MM.1S (cell line): ENCODE measurements at regions not wholly inside any gene's neighbourhood (a gene's known extent, or its start where the extent isn't known, plus 50 kb on each side); places are given as distances from the start of the nearest gene placed in this dataset.

Experiments
- DNase-seq: peaks from one replicate; pipeline ENCODE4 v3.0.0-alpha.2; 2015
- H2AFZ ChIP-seq: fragments of 300-600 bp; sonication (generic); 2 replicates; pipeline ENCODE4 v1.6.0; 2016; ENCODE audit warnings: antibody characterized with exemption, low read length
- H3F3A ChIP-seq: fragments of 300-600 bp; sonication (generic); 2 replicates; pipeline ENCODE4 v1.6.1; 2016; ENCODE audit warnings: mild to moderate bottlenecking, antibody characterized with exemption, low read length, moderate library complexity, mixed read lengths; ENCODE audit not compliant: insufficient read depth
- H3K27ac ChIP-seq: fragments of 300-600 bp; sonication (generic); 2 replicates; pipeline ENCODE4 v1.5.1; 2016; ENCODE audit warnings: mild to moderate bottlenecking, low read length
- H3K27me3 ChIP-seq: fragments of 300-600 bp; sonication (generic); replicated peaks from 2 replicates; pipeline ENCODE4 v1.6.0; 2016; ENCODE audit warnings: low read length; ENCODE audit not compliant: insufficient read depth
- H3K36me3 ChIP-seq: fragments of 300-600 bp; sonication (generic); replicated peaks from 2 replicates; pipeline ENCODE4 v1.6.1; 2016; ENCODE audit warnings: mild to moderate bottlenecking, low read length, mixed read lengths; ENCODE audit not compliant: insufficient read depth
- H3K4me1 ChIP-seq: fragments of 300-600 bp; sonication (generic); 2 replicates; pipeline ENCODE4 v1.6.1; 2016; ENCODE audit warnings: low read length, mixed read lengths
- H3K4me2 ChIP-seq: fragments of 300-600 bp; sonication (generic); 2 replicates; pipeline ENCODE4 v1.6.0; 2016; ENCODE audit warnings: low read depth, low read length
- H3K4me3 ChIP-seq: fragments of 300-600 bp; sonication (generic); 2 replicates; pipeline ENCODE4 v1.5.1; 2016; ENCODE audit warnings: low read length, mixed read lengths
- H3K79me2 ChIP-seq: fragments of 300-600 bp; sonication (generic); 2 replicates; pipeline ENCODE4 v1.6.1; 2016; ENCODE audit warnings: mixed run types, low read length, mixed read lengths
- H3K9ac ChIP-seq: fragments of 300-600 bp; sonication (generic); 2 replicates; pipeline ENCODE4 v1.6.1; 2016; ENCODE audit warnings: low read length, mixed read lengths
- H3K9me2 ChIP-seq: fragments of 300-600 bp; sonication (generic); replicated peaks from 2 replicates; pipeline ENCODE4 v1.6.1; 2016; ENCODE audit warnings: mild to moderate bottlenecking, low read length, mixed read lengths; ENCODE audit not compliant: insufficient read depth
- H3K9me3 ChIP-seq: fragments of 300-600 bp; sonication (generic); replicated peaks from 2 replicates; pipeline ENCODE4 v1.6.1; 2016; ENCODE audit warnings: mild to moderate bottlenecking, low read length, mixed read lengths; ENCODE audit not compliant: insufficient read depth
- H4K20me1 ChIP-seq: fragments of 300-600 bp; sonication (generic); 2 replicates; pipeline ENCODE4 v1.6.1; 2016; ENCODE audit warnings: mild to moderate bottlenecking, low read length, moderate library complexity, mixed read lengths; ENCODE audit not compliant: insufficient read depth
- EZH2 ChIP-seq: fragments of 300-600 bp; sonication (generic); optimal IDR thresholded peaks from 2 replicates; pipeline ENCODE3; 2017; ENCODE audit warnings: low read depth, mild to moderate bottlenecking, antibody characterized with exemption, low read length, mixed read lengths
- EZH2phosphoT487 ChIP-seq: fragments of 300-600 bp; sonication (generic); IDR thresholded peaks from 2 replicates; pipeline ENCODE4 v1.6.1; 2018; ENCODE audit warnings: antibody characterized with exemption, low read length
- TF ChIP-seq, protein P1 (sequence below): fragments of 300-600 bp; sonication (generic); IDR thresholded peaks from 2 replicates; pipeline ENCODE4 v1.5.1; 2016; ENCODE audit warnings: antibody characterized with exemption, low read length, mixed read lengths

DNA sequence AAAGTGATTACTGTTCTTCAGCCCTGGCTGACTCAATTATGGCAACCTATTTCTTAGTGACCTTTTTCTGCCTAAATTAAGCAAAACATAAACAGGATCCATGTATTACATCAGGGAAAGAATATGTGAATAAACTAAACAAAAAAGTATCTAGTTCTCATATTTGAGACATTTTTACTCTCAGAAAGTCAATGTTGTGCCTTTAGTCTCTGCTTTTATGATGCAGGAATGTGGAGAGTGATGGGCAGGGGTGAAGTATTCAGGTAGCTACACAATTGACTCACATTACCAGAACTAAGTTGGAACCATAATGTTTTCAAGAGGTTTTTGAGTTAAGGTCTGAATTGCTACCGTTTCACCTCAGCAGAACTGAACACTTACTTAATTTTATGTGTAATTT lies 462.7 kb upstream of the CXADR start:
- no peak for DNase-seq
- Histone ChIP-seq H3K36me3 (no peaks in the 10 kb centered on the region), H3K4me3 (no peak overlapping the region), H3K27ac (no peak overlapping the region), H3K79me2 (no peaks in the 10 kb centered on the region), H3K27me3 (no peaks in the 10 kb centered on the region), H3K9ac (no peak overlapping the region), H3K9me3 (no peaks in the 10 kb centered on the region), H3K9me2 (no peaks in the 10 kb centered on the region), H3K4me2 (no peak overlapping the region), H3F3A (no peaks in the 10 kb centered on the region), H3K4me1 (no peaks in the 10 kb centered on the region), H4K20me1 (no peaks in the 10 kb centered on the region), H2AFZ (no peak overlapping the region)
- no peak for TF ChIP-seq EZH2
- TF ChIP-seq, protein P1, sequence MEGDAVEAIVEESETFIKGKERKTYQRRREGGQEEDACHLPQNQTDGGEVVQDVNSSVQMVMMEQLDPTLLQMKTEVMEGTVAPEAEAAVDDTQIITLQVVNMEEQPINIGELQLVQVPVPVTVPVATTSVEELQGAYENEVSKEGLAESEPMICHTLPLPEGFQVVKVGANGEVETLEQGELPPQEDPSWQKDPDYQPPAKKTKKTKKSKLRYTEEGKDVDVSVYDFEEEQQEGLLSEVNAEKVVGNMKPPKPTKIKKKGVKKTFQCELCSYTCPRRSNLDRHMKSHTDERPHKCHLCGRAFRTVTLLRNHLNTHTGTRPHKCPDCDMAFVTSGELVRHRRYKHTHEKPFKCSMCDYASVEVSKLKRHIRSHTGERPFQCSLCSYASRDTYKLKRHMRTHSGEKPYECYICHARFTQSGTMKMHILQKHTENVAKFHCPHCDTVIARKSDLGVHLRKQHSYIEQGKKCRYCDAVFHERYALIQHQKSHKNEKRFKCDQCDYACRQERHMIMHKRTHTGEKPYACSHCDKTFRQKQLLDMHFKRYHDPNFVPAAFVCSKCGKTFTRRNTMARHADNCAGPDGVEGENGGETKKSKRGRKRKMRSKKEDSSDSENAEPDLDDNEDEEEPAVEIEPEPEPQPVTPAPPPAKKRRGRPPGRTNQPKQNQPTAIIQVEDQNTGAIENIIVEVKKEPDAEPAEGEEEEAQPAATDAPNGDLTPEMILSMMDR: no peak
- no peak for TF ChIP-seq EZH2phosphoT487

DNA sequence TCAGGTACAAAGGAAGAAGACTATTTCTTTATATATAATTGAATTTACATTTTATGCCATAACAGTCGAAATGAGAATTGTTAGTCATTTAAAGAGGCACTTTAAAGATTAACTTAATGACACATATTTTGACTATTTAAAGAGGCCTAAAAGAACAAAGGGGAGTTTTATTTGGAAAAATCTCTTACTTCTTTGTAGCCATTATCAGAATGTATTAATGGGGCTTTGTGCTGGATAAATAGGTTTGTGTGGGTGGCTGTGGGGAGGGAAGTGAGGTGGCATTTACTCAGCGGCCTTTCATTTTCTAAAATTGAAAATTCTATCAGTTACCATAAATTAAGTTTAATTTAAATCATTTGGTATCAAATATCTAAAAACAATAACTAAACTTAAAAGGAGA lies 462.2 kb upstream of the CXADR start:
- no peaks in the 10 kb centered on the region for H3K9me3 ChIP-seq
- H3K27me3 ChIP-seq: no peaks in the 10 kb centered on the region
- H3K9me2 ChIP-seq: no peaks in the 10 kb centered on the region
- H3K4me1 ChIP-seq: no peaks in the 10 kb centered on the region
- TF ChIP-seq EZH2 (no peak), EZH2phosphoT487 (no peak)
- TF ChIP-seq, protein P1: no peak
- H4K20me1 ChIP-seq: no peaks in the 10 kb centered on the region
- no peak overlapping the region for H3K4me2 ChIP-seq
- no peaks in the 10 kb centered on the region for H3K79me2 ChIP-seq
- no peak overlapping the region for H2AFZ ChIP-seq
- no peak overlapping the region for H3K27ac ChIP-seq
- DNase-seq: no peak
- no peak overlapping the region for H3K9ac ChIP-seq
- H3K36me3 ChIP-seq: no peaks in the 10 kb centered on the region
- no peak overlapping the region for H3K4me3 ChIP-seq
- no peaks in the 10 kb centered on the region for H3F3A ChIP-seq

DNA sequence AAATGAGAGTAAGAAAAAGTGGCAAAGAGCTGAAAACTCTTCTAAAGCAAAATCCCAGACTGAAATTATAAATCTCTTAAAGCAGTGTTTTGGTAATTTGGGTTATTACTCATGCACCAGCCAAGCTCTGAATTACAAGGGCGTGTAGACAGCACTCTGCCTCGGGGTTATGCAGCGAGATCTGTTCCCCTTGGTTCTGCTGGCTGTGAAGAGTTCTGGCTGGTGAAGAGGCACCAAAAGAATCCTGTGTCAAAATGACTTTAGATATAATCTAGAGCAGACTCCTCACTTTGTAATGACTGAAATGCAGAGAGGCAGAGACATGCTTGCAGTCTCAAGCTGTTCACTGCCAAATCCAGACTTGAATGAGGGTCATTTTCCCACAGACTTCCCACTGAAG lies 461.8 kb upstream of the CXADR start:
- Histone ChIP-seq H2AFZ (no peak overlapping the region), H3K9ac (no peak overlapping the region), H3K4me2 (no peak overlapping the region), H3K9me2 (no peaks in the 10 kb centered on the region), H3K36me3 (no peaks in the 10 kb centered on the region), H3K4me3 (no peak overlapping the region), H3F3A (no peaks in the 10 kb centered on the region), H3K27ac (no peak overlapping the region), H3K9me3 (no peaks in the 10 kb centered on the region), H3K79me2 (no peaks in the 10 kb centered on the region), H3K4me1 (no peaks in the 10 kb centered on the region), H4K20me1 (no peaks in the 10 kb centered on the region), H3K27me3 (no peaks in the 10 kb centered on the region)
- TF ChIP-seq, protein P1: no peak
- DNase-seq: no peak

DNA sequence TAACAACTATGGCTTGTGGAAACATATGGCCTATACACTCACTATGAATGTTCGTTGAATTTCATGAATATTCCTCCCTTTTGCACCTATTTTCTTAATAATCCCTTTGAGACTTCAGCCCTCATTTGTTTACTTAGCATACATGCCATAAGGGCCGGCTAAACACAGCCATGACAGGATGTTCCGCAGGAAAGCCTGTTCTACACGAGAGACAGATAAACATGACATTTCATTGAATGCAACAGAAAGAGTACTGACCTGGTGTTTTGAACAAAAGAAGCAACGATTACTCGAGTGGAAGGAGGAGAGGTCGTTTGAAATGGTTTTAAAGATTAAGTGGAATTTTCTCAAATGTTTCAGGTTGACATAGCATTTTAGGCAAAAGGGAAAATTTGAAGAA lies 459.5 kb upstream of the CXADR start:
- no peaks in the 10 kb centered on the region for H3K36me3 ChIP-seq

More for the DNA sequence above, 459.5 kb upstream of the CXADR start:
- no peak overlapping the region for H3K9ac ChIP-seq
- H3K27me3 ChIP-seq: no peaks in the 10 kb centered on the region
- H3K4me1 ChIP-seq: no peaks in the 10 kb centered on the region
- no peaks in the 10 kb centered on the region for H3K9me3 ChIP-seq
- no peak overlapping the region for H3K4me2 ChIP-seq
- no peak overlapping the region for H3K27ac ChIP-seq
- H4K20me1 ChIP-seq: no peaks in the 10 kb centered on the region
- TF ChIP-seq EZH2 (no peak), EZH2phosphoT487 (no peak)
- TF ChIP-seq, protein P1: no peak
- H3K4me3 ChIP-seq: no peak overlapping the region
- no peaks in the 10 kb centered on the region for H3K9me2 ChIP-seq
- no peaks in the 10 kb centered on the region for H3K79me2 ChIP-seq
- no peak overlapping the region for H2AFZ ChIP-seq
- no peaks in the 10 kb centered on the region for H3F3A ChIP-seq
- DNase-seq: no peak
